GM23338 (cell line): ENCODE measurements at regions not wholly inside any gene's neighbourhood (a gene's known extent, or its start where the extent isn't known, plus 50 kb on each side); places are given as distances from the start of the nearest gene placed in this dataset.

Experiments used
- ATAC-seq: fragments of 200-7000 bp; cut with Tn5 transposase; 3 replicates; pipeline ENCODE4 v1.9.1; 2020
- DNase-seq: peaks from one replicate; pipeline ENCODE4 v3.0.0-alpha.2; 2015; ENCODE audit warnings: low spot score
- H2AFZ ChIP-seq: fragments of 200-600 bp; sonication (generic); 2 replicates; pipeline ENCODE4 v1.8.0; 2016; ENCODE audit warnings: antibody characterized with exemption, mild to moderate bottlenecking, moderate library complexity
- H3F3A ChIP-seq: fragments of 200-600 bp; sonication (generic); replicated peaks from 2 replicates; pipeline ENCODE4 v1.8.0; 2017; ENCODE audit warnings: antibody characterized with exemption, mixed run types, low read depth
- H3K27ac ChIP-seq: fragments of 200-600 bp; sonication (generic); 2 replicates; pipeline ENCODE4 v1.6.1; 2016; ENCODE audit warnings: low read depth
- H3K27me3 ChIP-seq: fragments of 200-600 bp; sonication (generic); 2 replicates; pipeline ENCODE4 v1.8.0; 2016; ENCODE audit warnings: mild to moderate bottlenecking, mixed run types, moderate library complexity; ENCODE audit not compliant: insufficient read depth
- H3K36me3 ChIP-seq: fragments of 200-600 bp; sonication (generic); 2 replicates; pipeline ENCODE4 v1.8.0; 2016; ENCODE audit warnings: mild to moderate bottlenecking; ENCODE audit not compliant: insufficient read depth
- H3K4me1 ChIP-seq: fragments of 200-600 bp; sonication (generic); 2 replicates; pipeline ENCODE4 v1.8.0; 2016; ENCODE audit warnings: mild to moderate bottlenecking, moderate library complexity; ENCODE audit not compliant: insufficient read depth
- H3K4me2 ChIP-seq: fragments of 200-600 bp; sonication (generic); 2 replicates; pipeline ENCODE4 v1.7.1; 2017; ENCODE audit warnings: mixed run types
- H3K4me3 ChIP-seq: fragments of 200-600 bp; sonication (generic); 2 replicates; pipeline ENCODE4 v1.6.1; 2016; ENCODE audit warnings: mixed run types
- H3K79me2 ChIP-seq: fragments of 200-600 bp; sonication (generic); replicated peaks from 2 replicates; pipeline ENCODE4 v1.8.0; 2017; ENCODE audit warnings: mild to moderate bottlenecking; ENCODE audit not compliant: insufficient read depth
- H3K9me2 ChIP-seq: fragments of 200-600 bp; sonication (generic); 2 replicates; pipeline ENCODE4 v1.8.0; 2017; ENCODE audit not compliant: insufficient read depth
- H4K20me1 ChIP-seq: fragments of 200-600 bp; sonication (generic); replicated peaks from 2 replicates; pipeline ENCODE4 v1.8.0; 2017; ENCODE audit warnings: mild to moderate bottlenecking; ENCODE audit not compliant: insufficient read depth
- H3K27ac Mint-ChIP-seq: 2 replicates; pipeline ENCODE4 v1.8.0; 2020; ENCODE audit warnings: inconsistent platforms, mild to moderate bottlenecking, moderate library complexity, mixed read lengths
- H3K27me3 Mint-ChIP-seq: 3 replicates; pipeline ENCODE4 v1.8.0; 2022; ENCODE audit warnings: low read depth, mild to moderate bottlenecking, moderate library complexity, mixed read lengths, inconsistent platforms; ENCODE audit not compliant: insufficient read depth, poor library complexity
- H3K36me3 Mint-ChIP-seq: 3 replicates; pipeline ENCODE4 v1.8.0; 2021; ENCODE audit warnings: low read depth, mild to moderate bottlenecking, inconsistent platforms, moderate library complexity, mixed read lengths
- H3K4me1 Mint-ChIP-seq: 3 replicates; pipeline ENCODE4 v1.8.0; 2020; ENCODE audit warnings: mild to moderate bottlenecking, inconsistent platforms, mixed read lengths
- H3K4me3 Mint-ChIP-seq: 3 replicates; pipeline ENCODE4 v1.8.0; 2021; ENCODE audit warnings: moderate library complexity, mild to moderate bottlenecking, inconsistent platforms, mixed read lengths
- H3K9me3 Mint-ChIP-seq: 3 replicates; pipeline ENCODE4 v1.8.0; 2020; ENCODE audit warnings: moderate library complexity, mild to moderate bottlenecking, inconsistent platforms, mixed read lengths
- CTCF ChIP-seq, 2 experiments: fragments of 200-600 bp in 1 of 2; sonication (generic) in 1 of 2; conservative IDR thresholded peaks; 2 replicates each; pipeline versions ENCODE4 v1.5.1 to v1.6.1; 2016 to 2017; ENCODE audit warnings: antibody characterized with exemption in 2 of 2, low read depth in 2 of 2, mild to moderate bottlenecking in 2 of 2, moderate library complexity in 1 of 2
- ETS1 ChIP-seq: IDR thresholded peaks from 2 replicates; pipeline ENCODE4 v1.6.1; 2016; ENCODE audit warnings: antibody characterized with exemption
- EZH2phosphoT487 ChIP-seq: fragments of 200-600 bp; sonication (generic); IDR thresholded peaks from one replicate; pipeline ENCODE4 v1.8.1; 2018; ENCODE audit warnings: antibody characterized with exemption; ENCODE audit not compliant: unreplicated experiment
- POLR2AphosphoS5 ChIP-seq: IDR thresholded peaks from 2 replicates; pipeline ENCODE4 v1.6.1; 2016; ENCODE audit warnings: antibody characterized with exemption, low read depth
- REST ChIP-seq: IDR thresholded peaks from one replicate; pipeline ENCODE4 v1.6.1; 2018; ENCODE audit warnings: antibody characterized with exemption; ENCODE audit not compliant: unreplicated experiment
- STAT1 ChIP-seq: IDR thresholded peaks from one replicate; pipeline ENCODE4 v1.6.1; 2016; ENCODE audit warnings: antibody characterized with exemption; ENCODE audit not compliant: unreplicated experiment
- ZNF114 ChIP-seq: fragments of 250-450 bp; sonication (Bioruptor Pico); IDR thresholded peaks from 2 replicates; pipeline ENCODE4 v1.5.0; 2020; ENCODE audit warnings: mild to moderate bottlenecking, moderate library complexity
- ZNF331 ChIP-seq: fragments of 250-450 bp; sonication (Bioruptor Pico); IDR thresholded peaks from 2 replicates; pipeline ENCODE4 v1.5.0; 2020; ENCODE audit warnings: low read depth, mild to moderate bottlenecking, moderate library complexity
- ZNF462 ChIP-seq: fragments of 250-450 bp; sonication (Bioruptor Pico); IDR thresholded peaks from 2 replicates; pipeline ENCODE4 v1.5.0; 2020; ENCODE audit warnings: mild to moderate bottlenecking, moderate library complexity

GRCh38 chr5:61869333-61869732, 436.7 kb upstream of the KIF2A start:
- DNase-seq (no peak), ATAC-seq (no peak)
- Mint-ChIP-seq H3K27me3 (peaks cover 6% of the 10 kb centered on the region), H3K9me3 (peaks cover 34% of the 10 kb centered on the region), H3K36me3 (peaks cover 24% of the 10 kb centered on the region), H3K4me3 (no peak overlapping the region), H3K4me1 (no peaks in the 10 kb centered on the region), H3K27ac (no peak overlapping the region)
- Histone ChIP-seq H2AFZ (no peak overlapping the region), H3K27ac (no peak overlapping the region), H3F3A (no peaks in the 10 kb centered on the region), H3K4me3 (no peak overlapping the region), H3K36me3 (peaks cover 12% of the 10 kb centered on the region; the same call in 1 of the 2 replicates), H4K20me1 (no peaks in the 10 kb centered on the region), H3K9me2 (peaks cover 2% of the 10 kb centered on the region; the same call in 1 of the 2 replicates), H3K4me2 (no peak overlapping the region), H3K27me3 (no peaks in the 10 kb centered on the region), H3K79me2 (no peaks in the 10 kb centered on the region), H3K4me1 (no peaks in the 10 kb centered on the region)
- TF ChIP-seq REST (no peak), ZNF114 (no peak), EZH2phosphoT487 (no peak), ZNF462 (CRISPR knock-in tag) (no peak), STAT1 (no peak), CTCF (conservative IDR thresholded peaks at IDR 0.05; ENCODE audit: low read depth in 2 of 2) (no peak), ETS1 (no peak), POLR2AphosphoS5 (no peak), ZNF331 (no peak)
